ENCODE measurements at regions not wholly inside any gene's neighbourhood (a gene's known extent, or its start where the extent isn't known, plus 50 kb on each side); places are given as distances from the start of the nearest gene placed in this dataset.

DNA sequence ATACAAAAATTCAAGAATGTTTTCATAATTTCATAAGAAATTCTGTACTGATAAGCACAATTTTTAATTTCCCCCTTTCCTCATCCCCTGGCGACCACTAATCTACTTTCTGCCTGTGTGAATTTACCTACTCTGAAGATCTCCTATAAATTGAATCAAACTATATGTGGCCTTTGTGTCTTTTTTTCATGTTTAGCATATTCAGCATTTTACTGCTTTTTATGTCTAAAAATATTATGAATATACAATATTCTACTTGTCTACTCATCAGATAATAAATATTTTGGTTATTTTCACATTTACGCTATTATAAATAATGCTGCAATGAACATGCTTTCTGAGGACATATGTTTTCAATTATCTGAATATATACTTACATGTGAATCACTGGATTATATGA is 144.8 kb downstream of the CYLC2 start (continued):
- TF ChIP-seq, protein P1, sequence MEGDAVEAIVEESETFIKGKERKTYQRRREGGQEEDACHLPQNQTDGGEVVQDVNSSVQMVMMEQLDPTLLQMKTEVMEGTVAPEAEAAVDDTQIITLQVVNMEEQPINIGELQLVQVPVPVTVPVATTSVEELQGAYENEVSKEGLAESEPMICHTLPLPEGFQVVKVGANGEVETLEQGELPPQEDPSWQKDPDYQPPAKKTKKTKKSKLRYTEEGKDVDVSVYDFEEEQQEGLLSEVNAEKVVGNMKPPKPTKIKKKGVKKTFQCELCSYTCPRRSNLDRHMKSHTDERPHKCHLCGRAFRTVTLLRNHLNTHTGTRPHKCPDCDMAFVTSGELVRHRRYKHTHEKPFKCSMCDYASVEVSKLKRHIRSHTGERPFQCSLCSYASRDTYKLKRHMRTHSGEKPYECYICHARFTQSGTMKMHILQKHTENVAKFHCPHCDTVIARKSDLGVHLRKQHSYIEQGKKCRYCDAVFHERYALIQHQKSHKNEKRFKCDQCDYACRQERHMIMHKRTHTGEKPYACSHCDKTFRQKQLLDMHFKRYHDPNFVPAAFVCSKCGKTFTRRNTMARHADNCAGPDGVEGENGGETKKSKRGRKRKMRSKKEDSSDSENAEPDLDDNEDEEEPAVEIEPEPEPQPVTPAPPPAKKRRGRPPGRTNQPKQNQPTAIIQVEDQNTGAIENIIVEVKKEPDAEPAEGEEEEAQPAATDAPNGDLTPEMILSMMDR (IDR thresholded peaks at IDR 0.05; ENCODE audit: control extremely low read depth in 1 of 3, insufficient read depth in 1 of 3, low read depth in 1 of 3, low read length in 3 of 3): no peak
